GM11168 (cell line): ENCODE measurements at regions not wholly inside any gene's neighbourhood (a gene's known extent, or its start where the extent isn't known, plus 50 kb on each side); places are given as distances from the start of the nearest gene placed in this dataset.
"Not testable (repeated sequence)": the region's sequence is repeated elsewhere in the genome, so short reads cannot be mapped to it uniquely, and the experiment has no call there.

Experiments
- in situ Hi-C: fragments of 300-500 bp; cut with MboI; formaldehyde crosslinking; loops from one replicate; pipeline ENCODE4 v1.12.0; 2022; ENCODE audit warnings: low sequenced_read_pairs; ENCODE audit not compliant: unreplicated experiment

GRCh38 chr20:47440857-47441773 is 60.6 kb upstream of the NCOA3 start:
- in situ Hi-C loops: no loop called here

- in situ Hi-C loops: no loop called here
These were observed 59.9 kb upstream of the NCOA3 start for GRCh38 chr20:47441774-47442150.

DNA sequence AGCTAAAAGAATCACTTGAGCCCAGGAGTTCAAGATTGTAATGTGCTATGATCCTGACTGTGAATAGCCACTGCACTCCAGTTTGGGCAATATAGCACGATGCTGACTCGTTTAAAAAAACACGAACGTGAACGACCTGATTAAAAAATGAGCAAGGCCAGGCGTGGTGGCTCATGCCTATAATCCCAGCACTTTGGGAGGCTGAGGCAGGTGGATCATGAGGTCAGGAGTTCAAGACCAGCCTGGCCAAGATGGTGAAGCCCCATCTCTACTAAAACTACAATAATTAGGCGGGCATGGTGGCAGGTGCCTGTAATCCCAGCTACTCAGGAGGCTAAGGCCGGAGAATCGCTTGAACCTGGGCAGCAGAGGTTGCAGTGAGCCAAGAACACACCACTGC is 58.6 kb upstream of the NCOA3 start:
- in situ Hi-C loops: not testable (repeated sequence)

- in situ Hi-C loops: no loop called here
These were observed 57.1 kb upstream of the NCOA3 start for GRCh38 chr20:47444584-47444983.

DNA sequence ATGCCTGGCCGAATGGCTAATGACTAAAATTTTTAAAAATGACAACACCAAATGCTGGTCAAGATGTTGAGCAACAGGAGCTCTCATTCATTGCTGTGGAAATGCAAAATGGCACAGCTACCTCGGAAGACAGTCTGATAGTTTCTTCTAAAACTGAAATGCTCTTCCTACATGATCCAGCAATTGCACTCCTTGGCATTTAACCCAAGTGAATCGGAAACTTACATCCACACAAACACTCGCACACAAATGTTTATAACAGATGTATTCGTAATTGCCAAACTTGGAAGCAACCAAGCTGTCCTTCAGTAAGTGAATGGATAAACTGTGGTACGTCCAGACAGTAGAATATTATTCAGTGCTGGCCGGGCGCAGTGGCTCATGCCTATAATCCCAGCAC is 56.4 kb upstream of the NCOA3 start:
- in situ Hi-C loops: no loop called here

DNA sequence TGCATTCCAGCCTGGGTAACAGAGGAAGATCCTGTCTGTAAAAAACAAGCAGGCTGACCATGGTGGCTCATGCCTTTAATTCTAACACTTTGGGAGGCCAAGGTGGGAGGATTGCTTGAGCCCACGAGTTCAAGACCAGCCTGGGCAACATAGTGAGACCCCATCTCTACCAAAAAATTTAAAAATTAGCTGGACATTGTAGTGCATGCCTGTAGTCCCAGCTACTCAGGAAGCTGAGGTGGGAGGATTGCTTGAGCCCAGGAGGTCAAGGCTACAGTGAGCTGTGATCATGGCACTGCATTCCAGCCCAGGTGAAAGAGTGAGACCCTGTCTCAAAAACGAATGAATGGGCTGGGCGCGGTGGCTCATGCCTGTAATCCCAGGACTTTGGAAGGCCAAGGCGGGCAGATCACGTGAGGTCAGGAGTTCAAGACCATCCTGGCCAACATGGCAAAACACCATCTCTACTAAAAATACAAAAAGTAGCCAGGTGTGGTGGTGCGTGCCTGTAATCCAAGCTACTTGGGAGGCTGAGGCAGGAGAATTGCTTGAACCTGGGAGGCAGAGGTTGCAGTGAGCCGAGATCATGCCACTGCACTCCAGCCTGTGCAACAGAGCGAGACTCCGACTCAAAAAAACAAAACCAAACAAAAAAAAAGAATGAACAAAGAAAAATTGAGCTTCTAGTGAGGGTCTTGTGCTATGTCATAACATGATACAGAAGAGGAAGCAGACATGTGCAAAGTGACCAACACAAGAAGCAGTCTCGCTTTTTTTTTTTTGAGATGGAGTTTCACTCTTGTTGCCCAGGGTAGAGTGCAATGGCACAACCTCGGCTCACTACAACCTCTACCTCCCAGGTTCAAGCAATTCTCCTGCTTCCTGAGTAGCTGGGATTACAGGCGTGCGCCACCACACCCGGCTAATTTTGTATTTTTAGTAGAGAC is 54.1 kb upstream of the NCOA3 start:
- in situ Hi-C loops: not testable (repeated sequence)

DNA sequence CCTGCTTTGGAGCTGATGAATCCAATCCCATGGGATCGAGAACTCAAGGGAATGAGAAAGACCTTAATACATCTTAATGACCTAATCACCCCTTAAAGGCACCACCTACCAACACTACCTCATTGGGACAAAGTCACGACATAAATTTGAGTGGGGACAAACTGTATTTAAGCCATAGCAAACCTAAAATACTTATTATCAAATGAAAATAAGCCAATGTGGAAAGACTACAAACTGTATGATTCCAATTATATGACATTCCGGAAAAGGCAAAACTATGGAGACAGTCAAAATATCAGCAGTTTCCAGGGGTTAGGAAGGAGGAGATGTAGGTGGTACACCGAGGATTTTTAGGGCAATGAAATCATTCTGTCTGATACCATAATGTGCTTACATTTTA is 53.3 kb upstream of the NCOA3 start:
- in situ Hi-C loops: no loop called here

DNA sequence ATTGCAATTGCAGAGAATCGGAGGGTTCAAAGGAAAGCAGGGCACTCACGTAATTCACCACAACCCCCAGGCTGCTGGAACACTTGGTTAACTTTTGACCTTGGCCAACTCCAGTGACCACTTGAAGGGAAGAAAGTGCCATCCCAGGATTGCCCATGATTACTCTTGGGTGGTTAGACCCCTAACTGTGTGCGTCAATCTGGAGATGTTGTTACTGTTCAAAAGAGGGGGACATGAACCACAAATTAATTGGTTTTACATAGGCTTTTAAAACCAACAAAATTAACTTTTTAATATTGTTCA is 50.1 kb upstream of the NCOA3 start:
- in situ Hi-C loops: no loop called here
